Fibroblast of villous mesenchyme (primary cell): ENCODE measurements at regions not wholly inside any gene's neighbourhood (a gene's known extent, or its start where the extent isn't known, plus 50 kb on each side); places are given as distances from the start of the nearest gene placed in this dataset.
A peak's percentile ranks its signal among the peaks of the same experiment; 100 is the strongest.

Experiments
- DNase-seq: peaks from one replicate; pipeline ENCODE4 v3.0.0-alpha.2; 2010; ENCODE audit warnings: low read depth
- H3K4me3 ChIP-seq: 2 replicates; pipeline ENCODE4 v1.5.1; 2011; ENCODE audit warnings: low read depth, mild to moderate bottlenecking, low read length
- CTCF ChIP-seq: IDR thresholded peaks from 2 replicates; pipeline ENCODE4 v1.5.1; 2012; ENCODE audit warnings: low read depth, mild to moderate bottlenecking, low read length; ENCODE audit not compliant: insufficient read depth

DNA sequence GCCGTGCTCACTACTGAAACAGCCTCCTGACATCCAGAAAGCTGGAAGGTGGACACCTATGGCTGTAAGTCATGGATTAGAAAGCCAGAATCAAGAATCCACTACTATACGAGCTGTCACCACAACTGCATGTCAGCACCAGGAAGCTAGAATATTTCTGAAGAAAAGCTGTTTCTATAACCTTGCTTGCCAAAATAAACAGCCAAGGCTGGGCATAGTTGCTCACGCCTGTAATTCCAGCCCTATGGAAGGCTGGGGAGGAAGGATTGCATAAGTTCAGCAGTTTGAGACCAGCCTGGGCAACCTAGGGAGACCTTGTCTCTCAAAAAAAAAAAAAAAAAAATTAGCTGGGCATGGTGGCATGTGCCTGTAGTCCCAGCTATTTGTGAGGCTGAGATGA lies 96.3 kb upstream of the GAREM1 start:
- no peak for DNase-seq
- no peak for TF ChIP-seq CTCF
- H3K4me3 ChIP-seq = no peak overlapping the region

DNA sequence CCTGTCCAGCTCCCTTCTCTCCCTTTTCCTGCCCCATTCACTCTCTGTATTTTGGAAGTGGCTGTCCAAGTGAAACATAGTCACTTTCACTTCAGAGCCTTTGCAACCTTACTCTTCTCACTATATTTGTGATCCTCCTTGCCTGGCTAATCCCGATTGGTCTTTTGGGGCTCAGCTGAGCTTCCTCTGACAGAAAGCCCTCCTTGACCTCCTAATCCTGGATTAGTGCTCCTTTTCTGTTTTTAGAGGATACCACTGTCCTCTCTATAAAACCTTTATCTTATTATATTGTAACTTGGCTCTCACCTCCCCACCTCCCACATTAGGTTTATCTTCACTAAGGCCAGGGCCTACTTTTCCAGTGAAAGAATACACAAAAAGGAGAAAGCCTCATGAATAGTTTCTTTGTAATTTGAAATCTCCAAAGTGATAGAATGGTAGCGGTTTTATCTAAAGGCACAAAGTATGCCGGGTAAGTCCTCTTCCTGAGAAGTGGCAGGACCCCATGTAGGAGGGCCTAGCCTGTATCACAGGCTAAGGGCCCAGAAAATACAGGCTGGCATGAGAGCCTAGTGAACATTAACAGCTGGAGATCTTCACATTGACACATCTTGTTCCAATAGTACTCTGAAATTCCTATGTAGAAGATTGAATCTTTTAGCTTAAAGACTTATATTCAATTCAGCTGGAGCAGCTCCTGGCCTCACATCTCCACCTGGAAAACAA lies 83.1 kb upstream of the GAREM1 start:
- no peak overlapping the region for H3K4me3 ChIP-seq
- DNase-seq = no peak
- no peak for TF ChIP-seq CTCF

DNA sequence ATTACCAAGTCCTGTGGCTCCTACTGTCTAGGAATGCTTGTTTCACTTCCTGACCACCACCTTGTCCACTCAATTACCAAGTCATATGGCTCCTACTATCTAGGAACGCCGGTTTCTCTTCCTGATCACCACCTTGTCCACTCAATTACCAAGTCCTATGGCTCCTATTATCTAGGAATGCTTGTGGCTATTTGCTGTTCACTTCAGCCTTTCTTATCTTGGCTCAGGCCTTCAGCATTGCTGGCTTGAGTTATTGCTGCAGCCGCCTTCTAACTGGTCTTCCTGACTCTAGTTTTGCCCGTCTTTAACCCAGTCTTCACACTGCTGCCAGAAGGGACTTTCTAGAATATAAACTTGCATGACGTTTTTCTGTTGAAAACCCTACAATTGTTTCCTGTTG lies 82.5 kb upstream of the GAREM1 start:
- no peak for TF ChIP-seq CTCF
- no peak overlapping the region for H3K4me3 ChIP-seq
- DNase-seq = no peak

- no peak overlapping the region for H3K4me3 ChIP-seq
- DNase-seq = peak; percentile 67
- TF ChIP-seq CTCF = peak; percentile 74
These were observed 81.8 kb upstream of the GAREM1 start for GRCh38 chr18:32552421-32553030.

DNA sequence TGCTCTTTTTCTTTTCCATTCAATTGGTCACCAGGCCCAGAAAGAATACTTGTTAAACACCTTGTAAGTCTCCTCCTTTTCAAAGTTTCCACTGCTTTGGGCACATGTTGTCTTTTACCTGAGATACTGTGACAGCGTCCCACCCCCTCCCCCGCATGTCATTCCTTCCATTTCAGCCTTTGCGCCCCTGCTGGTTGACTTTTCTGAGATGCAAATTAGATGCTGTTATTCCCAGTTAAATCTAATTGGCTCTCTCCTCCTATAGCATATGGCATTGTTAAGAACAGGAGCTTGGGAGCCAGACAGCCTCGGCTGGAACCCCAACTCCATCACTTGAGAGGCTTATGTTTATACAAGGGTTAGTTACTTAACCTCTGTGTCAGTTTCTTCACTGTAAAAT lies 80.3 kb upstream of the GAREM1 start:
- no peak overlapping the region for H3K4me3 ChIP-seq
- DNase-seq = no peak
- peak; percentile 3 for TF ChIP-seq CTCF

DNA sequence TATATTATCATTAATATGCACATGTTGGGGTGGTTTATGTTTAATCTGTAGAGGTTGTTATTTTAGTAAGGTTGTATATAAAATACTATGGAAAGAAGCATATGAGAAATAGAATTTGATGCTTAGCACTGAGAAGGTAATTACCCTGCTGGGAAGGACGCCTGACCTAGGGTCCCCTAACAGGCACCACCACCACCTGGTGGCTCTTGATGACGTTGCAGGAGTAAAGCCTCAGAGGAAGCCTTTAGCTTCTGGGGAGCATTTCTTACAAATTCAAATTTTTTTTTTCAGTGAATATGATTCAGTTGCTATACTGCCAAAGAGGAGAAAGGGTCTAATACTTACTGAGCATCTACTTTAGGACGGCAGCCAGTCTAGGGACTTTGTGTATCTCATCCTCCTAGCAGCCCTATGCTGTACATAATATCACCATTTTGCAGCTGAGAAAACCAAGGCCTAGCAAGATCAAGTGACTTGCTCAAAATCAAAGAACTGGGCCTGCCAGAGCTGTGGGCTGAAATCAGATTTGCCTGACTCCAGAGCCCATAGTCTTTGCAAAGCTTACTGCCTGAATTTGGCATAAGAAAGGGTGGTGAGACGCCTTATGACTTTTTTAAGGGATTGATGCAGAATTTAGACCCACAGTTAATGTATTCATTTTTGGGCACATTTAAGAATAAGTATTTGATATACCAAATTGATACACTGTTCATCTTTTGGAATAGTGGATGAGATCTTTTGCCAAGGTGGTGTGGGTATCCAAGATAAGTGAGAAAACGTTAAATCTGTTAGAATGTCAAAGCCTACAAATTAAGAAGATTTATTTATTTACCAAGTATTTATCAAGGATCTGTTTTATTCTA lies 78.8 kb upstream of the GAREM1 start:
- peak; percentile 37 for DNase-seq
- peak; percentile 54 for TF ChIP-seq CTCF
- no peak overlapping the region for H3K4me3 ChIP-seq
